GM18517 (cell line): ENCODE measurements at regions not wholly inside any gene's neighbourhood (a gene's known extent, or its start where the extent isn't known, plus 50 kb on each side); places are given as distances from the start of the nearest gene placed in this dataset.
"Not testable (repeated sequence)": the region's sequence is repeated elsewhere in the genome, so short reads cannot be mapped to it uniquely, and the experiment has no call there.

Experiments
- ATAC-seq: cut with Tn5 transposase; IDR thresholded peaks from one replicate; pipeline ENCODE4 v1.9.1; 2021; ENCODE audit warnings: mild to moderate bottlenecking, moderate library complexity; ENCODE audit not compliant: unreplicated experiment

DNA sequence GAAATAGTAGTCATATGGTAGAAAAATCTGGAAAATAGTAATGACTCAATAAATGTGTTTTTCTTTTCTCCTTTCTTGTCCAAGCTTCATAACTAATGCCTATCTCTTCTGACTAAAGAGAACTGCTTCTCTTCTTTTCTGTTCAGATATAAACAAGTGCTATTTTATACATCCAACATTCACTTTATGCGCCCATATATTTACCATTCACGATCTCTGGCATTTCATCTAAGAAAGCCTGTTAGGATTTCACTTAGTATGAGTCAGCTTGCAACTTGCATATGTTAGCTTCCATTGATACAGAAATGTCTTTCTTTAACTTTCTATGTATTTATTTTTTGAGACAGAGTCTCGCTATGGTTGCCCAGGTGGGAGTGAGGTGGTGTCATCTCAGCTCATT is 224.9 kb downstream of the VAPA start:
- no peak for ATAC-seq

DNA sequence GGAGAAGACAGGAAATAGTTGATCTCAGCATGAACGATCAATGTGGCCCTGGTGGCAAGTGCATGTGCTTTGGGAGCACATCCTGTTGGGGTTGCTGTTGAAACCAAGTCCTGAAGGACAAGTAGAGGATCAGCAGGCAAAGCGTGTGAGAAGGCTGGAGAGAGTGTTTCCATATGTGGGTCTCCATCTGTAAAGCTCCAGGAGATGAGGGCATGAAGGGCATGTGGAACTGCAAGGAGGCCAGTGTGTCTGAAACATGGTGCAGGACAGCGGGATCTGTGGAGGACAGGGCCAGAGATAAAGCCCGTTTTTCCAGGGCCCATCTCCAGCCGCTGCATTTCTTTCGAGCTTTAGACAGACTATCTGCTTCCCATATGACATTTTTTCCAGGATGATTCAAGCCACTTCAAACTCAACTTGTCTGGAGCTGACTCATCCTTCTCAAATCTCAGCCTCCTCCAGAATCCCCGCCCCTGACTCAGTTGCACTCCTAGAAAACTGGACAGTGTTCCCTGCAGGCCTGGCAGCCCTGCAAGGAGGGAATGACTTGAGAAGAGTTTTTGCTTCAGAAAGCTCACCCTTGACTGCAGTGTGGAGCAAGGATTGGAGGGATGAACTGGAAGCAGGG is 226.1 kb downstream of the VAPA start:
- ATAC-seq = no peak

DNA sequence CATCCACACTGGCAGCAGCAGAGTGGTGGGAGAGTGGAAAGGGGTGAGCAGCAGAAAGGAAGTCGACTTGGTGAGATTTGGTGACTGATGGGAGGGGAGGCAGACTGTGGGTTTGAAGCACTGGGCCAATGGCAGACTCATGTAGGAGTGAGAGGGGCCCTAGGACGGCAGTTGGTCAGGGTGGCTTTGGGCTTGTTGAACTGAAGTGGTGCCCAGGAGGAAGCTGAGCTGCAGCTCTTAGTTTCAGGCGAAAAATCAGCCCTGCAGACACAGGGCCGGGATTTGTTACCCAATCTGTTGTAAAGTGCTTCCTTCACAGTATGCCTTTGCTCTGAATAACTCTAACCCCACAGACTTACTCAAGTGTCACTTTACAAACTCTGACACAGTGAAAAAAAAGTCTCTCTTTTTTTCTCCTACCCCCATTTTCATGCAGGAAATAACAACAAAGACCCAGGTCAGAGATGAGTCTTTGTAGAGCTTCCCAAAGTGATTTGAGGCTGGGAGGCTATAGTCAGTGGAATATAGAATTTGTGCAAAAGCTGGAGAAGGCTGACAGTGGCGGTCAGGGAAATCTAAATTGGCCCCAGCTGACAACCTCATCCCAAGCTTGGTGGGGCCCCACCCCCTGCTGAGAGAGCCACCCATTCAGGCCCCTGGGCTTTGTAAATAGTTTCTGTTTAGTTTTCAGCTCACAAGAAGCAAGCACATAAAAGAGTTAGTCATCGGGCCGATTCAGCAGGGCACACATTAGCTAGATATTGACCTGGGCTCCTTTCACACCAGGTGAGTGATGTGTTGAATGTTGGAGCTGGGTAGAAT is 226.9 kb downstream of the VAPA start:
- ATAC-seq = no peak

DNA sequence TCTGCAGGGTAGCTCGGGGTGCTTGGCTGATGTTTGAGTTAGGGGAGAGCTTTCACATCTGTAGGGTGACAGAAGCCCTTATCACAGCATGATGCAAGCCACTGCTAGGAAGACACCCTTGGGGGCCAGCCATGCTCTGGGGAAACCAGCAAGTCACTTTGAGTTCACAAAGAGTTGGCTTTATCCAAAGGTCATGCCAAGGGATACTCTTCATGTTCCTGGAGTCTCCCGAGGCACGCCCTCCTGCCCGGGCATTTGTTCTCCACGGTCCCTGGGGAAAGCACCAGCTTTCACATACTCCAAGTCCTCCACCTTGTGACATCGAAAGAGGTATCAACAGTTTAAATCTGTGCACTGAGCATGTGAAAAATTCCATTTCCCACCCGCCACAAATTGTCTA is 227.7 kb downstream of the VAPA start:
- ATAC-seq = no peak

DNA sequence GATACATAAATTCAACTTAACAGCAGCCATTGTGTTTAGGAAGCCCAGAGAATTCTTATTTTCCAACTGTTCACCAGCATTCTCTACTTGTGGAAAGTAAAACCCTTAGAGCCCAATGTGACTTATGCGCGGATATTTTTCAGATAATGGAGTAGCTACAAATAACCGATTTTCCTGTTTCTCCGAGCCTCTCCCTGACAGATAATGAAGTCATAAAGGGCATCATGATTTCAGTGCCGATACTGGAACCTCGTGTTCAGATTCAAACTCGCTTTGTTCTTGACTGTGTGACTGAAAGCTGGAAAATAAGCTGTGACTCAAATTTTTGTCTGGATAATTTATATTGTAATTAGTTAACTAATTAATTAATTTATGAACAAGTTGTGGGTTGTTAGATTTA is 228.2 kb downstream of the VAPA start:
- no peak for ATAC-seq

DNA sequence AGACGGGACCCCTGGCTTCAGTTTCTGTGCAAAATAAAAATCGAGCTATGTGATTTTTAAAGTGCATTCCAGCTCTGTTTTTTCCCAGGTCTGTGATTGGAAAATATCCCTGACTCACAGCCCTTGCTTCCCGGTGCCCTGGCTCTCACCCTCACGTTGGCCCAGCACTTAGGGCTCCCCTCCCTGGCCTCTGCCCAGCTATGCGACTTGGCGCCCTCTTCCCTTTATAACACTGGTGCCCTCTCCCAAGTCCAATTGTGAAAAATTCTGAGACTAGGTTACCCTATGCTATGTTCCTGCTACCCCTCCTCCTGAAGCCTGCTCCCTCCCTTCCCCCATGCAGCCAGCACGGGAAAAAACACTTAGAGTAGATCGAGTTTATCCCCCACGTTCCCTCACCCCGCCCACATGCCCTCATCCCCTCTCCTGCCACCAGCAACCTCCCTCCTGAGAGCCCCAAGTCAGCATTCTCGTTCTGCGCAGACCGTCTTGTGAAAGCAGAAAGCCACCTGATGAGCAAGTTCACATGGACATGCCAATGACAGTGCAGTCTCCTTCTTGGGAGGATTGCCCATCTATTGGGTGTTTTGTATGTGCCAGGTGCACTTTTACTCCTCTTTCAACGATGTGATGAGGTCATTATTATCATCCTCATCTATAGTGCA is 228.8 kb downstream of the VAPA start:
- no peak for ATAC-seq

DNA sequence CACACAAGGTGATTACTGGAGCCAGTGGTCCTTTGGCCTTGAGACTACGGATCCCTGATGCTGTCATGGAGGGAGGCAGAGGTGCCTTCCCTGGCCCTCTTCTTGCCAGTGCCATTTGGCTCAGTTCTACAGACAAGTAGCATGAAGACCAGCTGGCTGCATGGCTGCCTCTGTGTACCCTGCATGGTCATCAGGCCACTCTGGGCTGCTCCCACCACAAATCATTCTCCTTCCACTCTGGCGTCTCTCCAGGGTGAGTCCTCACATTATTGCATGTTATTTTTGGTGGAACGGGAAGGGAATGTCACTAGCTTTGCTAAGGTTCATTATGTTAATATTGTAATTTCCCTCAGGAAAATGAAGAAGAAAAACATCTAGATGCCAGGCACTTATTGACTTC is 229.8 kb downstream of the VAPA start:
- ATAC-seq = no peak

DNA sequence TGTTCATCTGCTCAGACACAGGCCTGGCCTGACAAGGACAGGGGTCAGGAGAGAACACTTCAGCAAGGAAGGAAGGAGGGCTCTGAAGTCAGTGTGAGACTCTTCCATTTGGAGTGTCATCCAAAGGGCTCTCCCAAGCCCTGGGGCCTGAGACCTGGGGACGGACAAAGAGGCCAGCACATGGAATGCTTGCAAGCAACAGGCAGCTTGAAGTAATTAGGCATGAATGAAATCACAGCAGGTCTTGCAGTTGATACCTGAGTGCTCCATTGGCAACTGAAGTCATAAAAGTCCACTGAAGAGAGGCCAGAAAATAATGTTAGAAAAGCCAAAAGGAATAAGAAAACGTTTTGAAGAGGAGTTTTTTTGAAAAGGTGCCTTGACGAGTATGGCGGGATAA is 231.7 kb downstream of the VAPA start:
- no peak for ATAC-seq

DNA sequence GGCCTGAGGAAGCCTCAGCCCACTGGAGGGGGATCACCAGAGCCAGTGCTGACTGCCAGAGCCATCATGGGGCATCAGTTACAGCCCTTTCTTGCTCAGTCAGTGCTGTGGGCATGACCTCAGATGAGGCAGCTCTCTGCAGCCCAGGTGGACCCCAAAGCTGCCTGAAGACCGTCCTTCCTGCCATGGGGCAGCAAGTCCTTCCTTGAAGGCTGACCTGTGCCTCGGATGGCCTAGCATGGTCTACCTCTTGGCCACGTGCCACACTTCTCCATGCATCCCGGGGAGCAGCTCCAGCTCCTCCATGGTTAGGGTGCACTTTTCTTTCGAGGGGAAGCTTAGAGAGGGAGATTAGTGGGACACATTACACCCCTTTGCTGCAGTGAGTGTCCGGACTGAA is 233.4 kb downstream of the VAPA start:
- no peak for ATAC-seq

DNA sequence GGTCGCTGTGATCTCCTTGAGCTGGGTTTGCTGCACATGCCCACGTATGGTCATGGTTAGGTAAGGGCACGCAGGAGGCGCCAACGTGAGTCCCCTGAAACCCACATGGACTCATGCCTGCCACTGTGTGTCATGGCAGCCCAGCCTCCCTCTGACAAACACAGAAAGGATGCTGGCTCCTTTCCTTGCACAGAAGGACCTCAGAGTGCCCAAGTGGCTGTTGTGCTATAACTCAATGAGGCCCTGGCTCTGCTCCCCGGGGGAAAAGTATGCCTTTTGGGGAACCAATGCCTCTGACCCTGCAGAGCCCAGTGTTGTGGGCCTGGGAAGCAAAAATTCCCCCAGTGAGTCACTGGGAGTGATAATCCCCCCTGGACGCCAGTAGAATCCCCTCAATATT is 233.9 kb downstream of the VAPA start:
- ATAC-seq = no peak

DNA sequence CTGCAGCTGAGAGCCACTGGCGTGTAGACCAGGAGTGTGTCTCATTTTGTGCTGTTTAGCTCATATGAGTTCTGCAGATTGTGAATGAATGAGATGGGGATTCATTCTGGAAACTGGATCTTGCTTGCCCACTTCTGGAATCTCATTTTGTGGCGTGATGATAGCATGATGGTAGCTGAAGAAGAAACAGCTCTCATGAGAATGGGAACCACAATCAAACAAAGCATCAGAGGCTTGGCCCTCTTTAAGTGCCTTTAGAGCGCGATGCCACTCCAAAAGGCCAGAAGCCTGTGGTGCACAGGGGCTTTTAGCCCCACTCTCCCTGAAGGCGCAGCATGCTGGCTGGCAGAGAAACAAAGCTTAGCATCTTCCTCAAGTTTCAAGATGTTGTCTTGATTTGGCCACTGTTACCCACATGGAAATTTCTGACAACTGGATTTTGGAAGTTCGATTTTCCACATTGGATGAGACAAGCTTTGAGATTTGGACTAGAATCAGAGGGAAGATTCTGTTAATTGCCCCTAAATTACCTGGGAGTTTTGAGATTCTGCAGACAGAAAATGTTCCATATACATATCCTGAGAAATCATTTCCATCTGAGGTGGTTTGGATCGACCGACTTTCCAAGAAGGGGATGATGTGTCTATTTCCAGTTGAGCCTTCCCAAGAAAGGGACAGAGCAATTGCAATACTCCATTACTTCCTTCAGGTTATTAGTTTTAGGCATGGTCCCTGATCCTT is 234.5 kb downstream of the VAPA start:
- ATAC-seq = no peak

DNA sequence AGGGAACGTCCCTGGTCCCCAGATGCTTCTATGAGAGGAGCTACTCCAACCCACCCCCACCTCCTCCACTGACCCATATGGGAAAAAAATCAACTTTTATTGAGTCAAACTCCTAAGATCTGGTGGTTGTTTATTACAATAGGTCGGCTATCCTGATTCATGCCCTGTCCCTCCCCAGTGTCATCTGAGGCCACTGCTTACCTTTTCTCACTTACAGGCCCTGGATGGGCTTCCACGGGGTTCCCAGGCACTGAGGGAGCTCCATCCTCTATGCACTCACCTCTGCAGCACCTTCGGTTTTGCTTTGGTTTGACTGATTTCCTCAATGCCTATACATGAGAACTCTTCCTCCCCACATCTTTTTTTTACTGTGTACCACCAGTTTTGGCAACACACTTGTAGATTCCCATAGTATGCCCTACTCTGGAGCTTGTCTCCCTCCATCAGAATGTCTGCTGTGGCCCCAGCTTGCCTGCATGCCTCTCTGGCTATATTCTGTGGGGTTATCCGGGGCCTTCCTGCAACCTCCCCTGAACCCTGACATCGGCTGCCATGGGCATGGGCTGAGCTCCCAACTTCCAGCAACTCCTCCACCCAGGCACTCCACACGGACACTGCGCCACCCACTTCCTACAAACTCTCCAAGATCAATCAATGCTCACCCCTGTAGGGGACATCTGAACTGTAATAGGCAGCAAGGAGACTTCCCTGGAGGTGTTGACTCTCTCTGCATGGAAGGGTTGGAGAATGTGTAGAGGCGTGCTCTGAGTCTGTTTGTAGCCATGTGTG is 236.1 kb downstream of the VAPA start:
- no peak for ATAC-seq

DNA sequence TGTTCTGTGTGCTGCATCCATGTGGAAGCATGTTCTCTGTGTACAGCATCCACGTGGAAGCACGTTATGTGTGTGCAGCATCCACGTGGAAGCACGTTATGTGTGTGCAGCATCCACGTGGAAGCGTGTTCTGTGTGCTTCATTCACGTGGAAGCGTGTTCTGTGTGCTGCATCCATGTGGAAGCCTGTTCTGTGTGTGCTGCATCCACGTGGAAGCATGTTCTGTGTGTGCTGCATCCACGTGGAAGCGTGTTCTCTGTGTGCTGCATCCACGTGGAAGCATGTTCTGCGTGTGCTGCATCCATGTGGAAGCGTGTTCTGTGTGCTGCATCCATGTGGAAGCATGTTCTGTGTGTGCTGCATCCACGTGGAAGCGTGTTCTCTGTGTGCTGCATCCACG is 236.8 kb downstream of the VAPA start:
- not testable (repeated sequence) for ATAC-seq

DNA sequence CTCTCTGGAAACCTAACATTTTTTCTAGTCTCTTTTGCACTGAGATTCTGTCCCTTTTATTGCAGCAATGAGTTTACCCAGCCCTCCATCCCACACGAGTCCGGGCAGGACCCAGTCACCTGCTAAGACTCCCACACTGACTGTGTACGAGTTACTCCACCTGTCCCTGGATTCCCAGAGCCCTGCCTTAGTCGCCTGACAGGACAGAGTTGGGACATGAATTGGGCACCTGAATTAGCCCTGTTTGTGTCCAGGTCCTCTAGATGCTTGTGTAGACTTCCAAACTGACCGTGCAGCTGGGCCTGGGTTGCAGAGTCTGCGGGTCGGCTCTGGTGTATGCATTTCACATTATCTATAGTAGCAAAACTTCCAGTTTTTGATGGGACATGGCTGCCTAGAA is 238.7 kb downstream of the VAPA start:
- ATAC-seq = no peak

DNA sequence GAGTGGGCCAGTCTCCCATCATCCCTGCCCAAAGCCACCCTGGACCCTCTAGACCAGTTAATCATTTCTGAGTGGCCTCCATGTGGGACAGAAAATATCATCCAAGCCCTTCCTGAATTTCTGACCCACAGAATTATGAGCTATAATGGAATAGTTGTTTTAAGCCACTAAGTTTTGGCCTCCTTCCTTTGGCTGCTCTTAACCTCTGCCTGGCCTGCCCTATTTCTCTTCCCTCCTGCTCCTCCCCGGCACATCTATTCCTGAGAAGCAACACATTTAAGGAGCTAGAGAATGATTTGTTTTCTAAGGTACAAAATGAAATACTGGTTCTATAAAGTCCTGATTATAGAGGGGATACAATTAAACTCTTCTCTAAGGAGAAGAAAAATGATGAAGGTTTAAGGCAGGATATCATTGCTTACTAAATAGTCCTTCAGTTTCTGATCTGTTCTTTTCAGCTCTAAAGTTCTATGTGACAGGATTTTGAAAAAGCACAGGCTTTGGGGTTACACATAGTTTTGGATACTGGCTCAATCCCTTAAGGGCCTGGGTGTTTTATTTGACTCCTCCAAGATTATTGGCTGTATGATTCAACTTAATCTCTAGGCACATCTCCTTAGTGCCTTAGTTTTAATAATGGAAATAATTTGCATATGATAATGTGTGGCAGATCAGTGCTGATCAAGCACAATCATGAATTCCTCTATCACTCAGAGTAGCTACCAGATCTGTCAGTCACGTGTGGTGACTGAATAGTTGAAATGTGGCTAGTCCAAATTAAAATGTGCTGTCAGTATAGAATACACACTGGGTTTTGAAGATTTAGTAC is 240.3 kb downstream of the VAPA start:
- no peak for ATAC-seq

DNA sequence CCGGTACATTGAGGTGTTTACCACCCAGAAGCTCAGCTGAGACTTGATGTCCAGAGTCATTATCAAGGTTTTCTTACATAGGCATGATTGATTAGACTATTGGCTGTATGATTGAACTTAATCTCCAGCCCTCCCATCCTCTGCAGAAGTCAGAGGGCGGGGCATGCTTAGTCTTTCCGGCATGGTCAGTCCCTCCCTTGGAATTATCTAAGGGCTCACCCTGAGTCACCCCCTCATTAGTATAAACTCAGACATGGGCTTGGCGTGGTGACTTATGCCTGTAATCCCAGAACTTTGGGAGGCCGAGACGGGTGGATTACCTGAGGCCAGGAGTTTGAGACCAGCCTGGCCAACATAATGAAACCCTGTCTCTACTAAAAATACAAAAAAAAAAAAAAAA is 243.9 kb downstream of the VAPA start:
- no peak for ATAC-seq

DNA sequence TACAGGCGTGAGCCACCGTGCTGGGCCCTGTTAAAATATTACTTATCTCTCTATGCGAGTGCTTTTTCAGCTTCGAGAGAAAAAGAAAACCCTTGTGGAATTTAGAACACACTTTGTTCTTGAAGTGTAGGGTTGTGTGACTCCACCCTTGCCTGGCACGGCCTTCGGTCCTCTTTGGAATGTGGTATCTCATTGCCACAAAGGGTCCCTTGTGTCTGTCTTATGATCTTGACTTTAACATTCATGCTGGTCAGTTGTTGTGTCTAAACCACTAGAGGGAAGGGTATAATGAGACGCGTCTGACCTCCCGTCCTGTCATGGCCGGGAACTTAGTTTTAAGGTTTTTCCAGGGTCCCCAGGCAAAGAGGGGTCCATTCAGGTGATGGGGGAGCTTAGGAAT is 246.4 kb downstream of the VAPA start:
- no peak for ATAC-seq

DNA sequence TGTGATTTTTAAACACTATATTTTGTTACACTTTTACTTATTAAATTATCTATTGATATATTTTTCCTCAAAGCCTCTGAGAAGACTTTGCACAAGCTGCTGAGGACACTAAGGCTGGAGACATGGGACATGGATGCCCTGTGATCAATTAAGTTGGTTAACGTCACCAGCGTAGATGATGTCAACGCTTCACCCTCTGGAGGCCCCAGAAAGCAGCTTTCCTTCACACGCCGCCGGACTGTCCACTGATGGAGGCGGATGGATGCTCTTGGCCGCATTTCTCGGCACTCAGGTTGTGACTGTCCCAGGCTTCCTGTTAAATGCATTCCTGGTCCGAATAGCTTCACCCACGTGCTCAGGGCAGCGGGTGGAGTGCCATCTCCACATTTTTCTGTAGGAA is 247.5 kb downstream of the VAPA start:
- no peak for ATAC-seq

DNA sequence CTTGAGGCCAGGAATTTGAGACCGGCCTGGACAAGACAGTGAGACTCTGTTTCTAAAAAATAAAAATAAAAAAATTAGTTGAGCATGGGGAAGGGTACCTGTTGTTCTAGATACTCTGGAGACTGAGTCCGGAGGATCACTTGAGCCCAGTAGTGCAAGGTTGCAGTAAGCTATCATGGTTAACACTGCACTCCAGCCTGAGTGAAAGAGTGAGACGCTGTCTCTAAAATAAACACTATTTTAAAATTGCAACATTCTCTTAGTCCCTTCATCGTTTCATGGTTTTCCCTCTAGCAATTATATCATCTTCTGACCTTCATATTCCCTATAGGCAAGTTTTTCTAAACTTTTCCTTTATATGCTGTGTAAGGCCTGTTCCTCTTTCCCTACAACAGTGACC is 248.5 kb downstream of the VAPA start:
- ATAC-seq = no peak
